Panc1 (cell line): ENCODE measurements at regions not wholly inside any gene's neighbourhood (a gene's known extent, or its start where the extent isn't known, plus 50 kb on each side); places are given as distances from the start of the nearest gene placed in this dataset.

Experiments
- ATAC-seq: fragments of 200-7000 bp; cut with Tn5 transposase; 2 replicates; pipeline ENCODE4 v1.9.1; 2020; ENCODE audit warnings: mild to moderate bottlenecking, moderate library complexity
- BruUV-seq: library from RNA; stranded (reverse); fragments of 400-500 nt; replicated peaks from 2 replicates; lab custom pipeline; 2021; lab: Mats Ljungman, UMichigan
- CTCF ChIA-PET: fragments of 300-600 bp; sonication (Branson Sonifier 250); formaldehyde crosslinking; loops from one replicate; lab custom pipeline; 2022; ENCODE audit warnings: antibody characterized with exemption; lab: Charles Lee
- POLR2A ChIA-PET: fragments of 300-600 bp; sonication (Branson Sonifier 250); formaldehyde crosslinking; loops from one replicate; lab custom pipeline; 2022; ENCODE audit warnings: antibody characterized with exemption; lab: Charles Lee
- DNase-seq: peaks from one replicate; pipeline ENCODE4 v3.0.0-alpha.2; 2010; ENCODE audit warnings: low read depth, low spot score
- H3K27ac ChIP-seq: 2 replicates; pipeline ENCODE4 v1.5.1; 2011; ENCODE audit warnings: mild to moderate bottlenecking, low read length, inconsistent platforms
- H3K27me3 ChIP-seq: fragments of 200-500 bp; sonication (Bioruptor generic); 2 replicates; pipeline ENCODE4 v1.6.0; 2014; ENCODE audit warnings: low read length, inconsistent platforms; ENCODE audit not compliant: control insufficient read depth, insufficient read depth
- H3K36me3 ChIP-seq: fragments of 200-500 bp; sonication (Bioruptor generic); 2 replicates; pipeline ENCODE4 v1.5.1; 2014; ENCODE audit warnings: inconsistent platforms, mild to moderate bottlenecking, low read length, moderate library complexity; ENCODE audit not compliant: control insufficient read depth, insufficient read depth
- H3K4me1 ChIP-seq: 2 replicates; pipeline ENCODE4 v1.5.1; 2011; ENCODE audit warnings: inconsistent platforms, mild to moderate bottlenecking, low read length, moderate library complexity; ENCODE audit not compliant: control insufficient read depth, insufficient read depth
- H3K4me3 ChIP-seq, 2 experiments: 2 replicates each; pipeline ENCODE4 v1.5.1; 2011 to 2012; ENCODE audit warnings: low read depth in 2 of 2, low read length in 2 of 2, mild to moderate bottlenecking in 2 of 2, inconsistent platforms in 1 of 2, moderate library complexity in 1 of 2
- H3K9me3 ChIP-seq: fragments of 200-500 bp; sonication (Bioruptor generic); 2 replicates; pipeline ENCODE4 v1.5.1; 2014; ENCODE audit warnings: low read depth, mild to moderate bottlenecking, inconsistent platforms, low read length, moderate library complexity; ENCODE audit not compliant: control insufficient read depth, insufficient read depth
- CTCF ChIP-seq: fragments of 450-650 bp; IDR thresholded peaks from 2 replicates; pipeline ENCODE4 v1.5.1; 2017; ENCODE audit warnings: mild to moderate bottlenecking
- POLR2AphosphoS5 ChIP-seq: IDR thresholded peaks from 2 replicates; pipeline ENCODE4 v1.6.1; 2012; ENCODE audit warnings: mild to moderate bottlenecking, low read depth, low read length, moderate library complexity
- REST ChIP-seq, 2 experiments: IDR thresholded peaks; 2 replicates each; pipeline ENCODE4 v1.6.1; 2011 to 2012; ENCODE audit warnings: low read depth in 2 of 2, control low read depth in 1 of 2, low read length in 1 of 2, mild to moderate bottlenecking in 1 of 2, moderate library complexity in 1 of 2; ENCODE audit not compliant: insufficient read depth in 1 of 2
- SIN3A ChIP-seq: IDR thresholded peaks from 2 replicates; pipeline ENCODE4 v1.6.1; 2012; ENCODE audit warnings: low read depth, mild to moderate bottlenecking, low read length, moderate library complexity, borderline replicate concordance; ENCODE audit not compliant: insufficient read depth
- TCF7L2 ChIP-seq: IDR thresholded peaks from 2 replicates; pipeline ENCODE4 v1.6.1; 2011; ENCODE audit warnings: mild to moderate bottlenecking, low read depth, low read length, inconsistent platforms
- in situ Hi-C: cut with HindIII; loops from 2 replicates; pipeline ENCODE4 v1.10.0; 2016; ENCODE audit warnings: low sequenced_read_pairs, low pct_unique_long_range_greater_than_20kb
- intact Hi-C: fragments of 100-400 bp; cut with micrococcal nuclease; formaldehyde crosslinking; loops from one replicate; pipeline ENCODE4 v1.10.0; 2022; ENCODE audit not compliant: unreplicated experiment

GRCh38 chr19:28646629-28647028, 566.3 kb downstream of the UQCRFS1 start:
- ChIA-PET CTCF (no interaction called here), POLR2A (no interaction called here)
- TF ChIP-seq TCF7L2 (no peak), POLR2AphosphoS5 (no peak), REST (IDR thresholded peaks at IDR 0.05; ENCODE audit: insufficient read depth in 1 of 2, low read depth in 2 of 2, low read length in 1 of 2) (no peak), CTCF (no peak), SIN3A (no peak)
- intact Hi-C loops (no loop called here), in situ Hi-C loops (no loop called here)
- H3K27me3 ChIP-seq = no peaks in the 10 kb centered on the region
- DNase-seq (no peak), ATAC-seq (no peak)
- no peak overlapping the region for H3K4me3 ChIP-seq
- no peaks in the 10 kb centered on the region for H3K36me3 ChIP-seq
- H3K4me1 ChIP-seq = no peaks in the 10 kb centered on the region
- no TSS peak for BruUV-seq
- H3K9me3 ChIP-seq = no peaks in the 10 kb centered on the region
- no peak overlapping the region for H3K27ac ChIP-seq

GRCh38 chr19:28644169-28644775, 568.7 kb downstream of the UQCRFS1 start:
- H3K4me3 ChIP-seq = no peak overlapping the region
- no peak overlapping the region for H3K27ac ChIP-seq
- no peaks in the 10 kb centered on the region for H3K4me1 ChIP-seq
- ATAC-seq = no peak
- no peaks in the 10 kb centered on the region for H3K9me3 ChIP-seq
- H3K36me3 ChIP-seq = no peaks in the 10 kb centered on the region
- BruUV-seq = no TSS peak
- ChIA-PET CTCF (no interaction called here), POLR2A (no interaction called here)
- no peak for DNase-seq
- in situ Hi-C loops = no loop called here
- H3K27me3 ChIP-seq = no peaks in the 10 kb centered on the region
- TF ChIP-seq TCF7L2 (no peak), REST (IDR thresholded peaks at IDR 0.05; ENCODE audit: insufficient read depth in 1 of 2, low read depth in 2 of 2, low read length in 1 of 2) (no peak), SIN3A (no peak), CTCF (no peak), POLR2AphosphoS5 (no peak)
- intact Hi-C loops = no loop called here
